Upper lobe of right lung (tissue), 1 donor: ENCODE measurements at regions not wholly inside any gene's neighbourhood (a gene's known extent, or its start where the extent isn't known, plus 50 kb on each side); places are given as distances from the start of the nearest gene placed in this dataset.
"Not testable (repeated sequence)": the region's sequence is repeated elsewhere in the genome, so short reads cannot be mapped to it uniquely, and the experiment has no call there.

Experiments used
- ATAC-seq: fragments of 200-7000 bp; cut with Tn5 transposase; one replicate; pipeline ENCODE4 v1.9.1; 2020; ENCODE audit warnings: mild to moderate bottlenecking, moderate library complexity
- DNase-seq: peaks from one replicate; pipeline ENCODE4 v3.0.0-alpha.2; 2020
- H3K27ac ChIP-seq: fragments of 200-600 bp; one replicate; pipeline ENCODE4 v1.8.0; 2022
- H3K27me3 ChIP-seq: fragments of 200-600 bp; one replicate; pipeline ENCODE4 v1.8.0; 2022; ENCODE audit warnings: mild to moderate bottlenecking
- H3K36me3 ChIP-seq: fragments of 200-600 bp; one replicate; pipeline ENCODE4 v1.8.0; 2022
- H3K4me1 ChIP-seq: fragments of 200-600 bp; one replicate; pipeline ENCODE4 v1.8.0; 2022
- H3K4me3 ChIP-seq: fragments of 200-600 bp; one replicate; pipeline ENCODE4 v1.8.0; 2022; ENCODE audit warnings: mild to moderate bottlenecking
- H3K9me3 ChIP-seq: fragments of 200-600 bp; one replicate; pipeline ENCODE4 v1.8.0; 2022
- intact Hi-C: fragments of 100-400 bp; cut with DNase I; formaldehyde crosslinking; loops from one replicate; pipeline ENCODE4 v1.11.0; 2022
- TF ChIP-seq, protein P1 (sequence below): fragments of 200-600 bp; IDR thresholded peaks from one replicate; pipeline ENCODE4 v1.8.0; 2022; ENCODE audit warnings: antibody characterized with exemption
- donor health status: DM: no; HTN: yes; CAD: no; lungs with severe emphysema.

DNA sequence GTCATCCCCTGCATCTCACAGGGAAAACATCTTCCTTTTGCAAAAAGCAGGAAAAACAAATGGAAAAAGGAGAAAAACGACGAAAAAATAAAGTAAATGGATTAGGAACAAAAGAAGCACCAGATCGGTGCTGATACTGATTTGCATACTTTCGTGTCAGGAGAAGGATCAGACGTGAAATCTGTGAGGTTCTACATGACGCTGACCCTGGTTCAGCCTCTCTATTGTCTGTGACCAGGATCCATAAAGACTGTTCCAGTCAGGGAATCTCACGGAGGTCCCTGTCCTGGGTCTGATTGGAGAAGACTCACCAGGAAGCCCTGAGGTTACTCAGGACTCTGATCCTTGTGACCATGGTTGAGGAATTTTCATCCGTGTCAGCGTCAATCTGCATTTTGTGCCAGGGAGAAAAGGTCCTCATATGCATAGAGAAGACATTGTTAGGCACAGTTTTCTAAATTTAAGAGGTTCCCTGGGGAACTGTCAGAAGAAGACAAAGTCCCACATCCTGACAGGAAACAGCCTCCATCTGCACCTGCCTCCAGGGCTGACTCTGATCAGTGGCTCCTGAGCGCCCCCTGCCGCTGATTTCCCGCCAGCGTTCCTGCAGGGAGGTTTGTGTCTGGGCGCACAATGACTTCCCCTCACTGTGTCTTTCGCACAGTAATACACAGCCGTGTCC lies 808.2 kb downstream of the TMEM121 start:
- H3K9me3 ChIP-seq, H3K36me3 ChIP-seq, H3K27me3 ChIP-seq, ATAC-seq, H3K4me3 ChIP-seq, H3K27ac ChIP-seq, intact Hi-C loops, H3K4me1 ChIP-seq: not testable (repeated sequence)
- DNase-seq: peak; percentile 68
- TF ChIP-seq, protein P1, sequence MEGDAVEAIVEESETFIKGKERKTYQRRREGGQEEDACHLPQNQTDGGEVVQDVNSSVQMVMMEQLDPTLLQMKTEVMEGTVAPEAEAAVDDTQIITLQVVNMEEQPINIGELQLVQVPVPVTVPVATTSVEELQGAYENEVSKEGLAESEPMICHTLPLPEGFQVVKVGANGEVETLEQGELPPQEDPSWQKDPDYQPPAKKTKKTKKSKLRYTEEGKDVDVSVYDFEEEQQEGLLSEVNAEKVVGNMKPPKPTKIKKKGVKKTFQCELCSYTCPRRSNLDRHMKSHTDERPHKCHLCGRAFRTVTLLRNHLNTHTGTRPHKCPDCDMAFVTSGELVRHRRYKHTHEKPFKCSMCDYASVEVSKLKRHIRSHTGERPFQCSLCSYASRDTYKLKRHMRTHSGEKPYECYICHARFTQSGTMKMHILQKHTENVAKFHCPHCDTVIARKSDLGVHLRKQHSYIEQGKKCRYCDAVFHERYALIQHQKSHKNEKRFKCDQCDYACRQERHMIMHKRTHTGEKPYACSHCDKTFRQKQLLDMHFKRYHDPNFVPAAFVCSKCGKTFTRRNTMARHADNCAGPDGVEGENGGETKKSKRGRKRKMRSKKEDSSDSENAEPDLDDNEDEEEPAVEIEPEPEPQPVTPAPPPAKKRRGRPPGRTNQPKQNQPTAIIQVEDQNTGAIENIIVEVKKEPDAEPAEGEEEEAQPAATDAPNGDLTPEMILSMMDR: peak; percentile 35

DNA sequence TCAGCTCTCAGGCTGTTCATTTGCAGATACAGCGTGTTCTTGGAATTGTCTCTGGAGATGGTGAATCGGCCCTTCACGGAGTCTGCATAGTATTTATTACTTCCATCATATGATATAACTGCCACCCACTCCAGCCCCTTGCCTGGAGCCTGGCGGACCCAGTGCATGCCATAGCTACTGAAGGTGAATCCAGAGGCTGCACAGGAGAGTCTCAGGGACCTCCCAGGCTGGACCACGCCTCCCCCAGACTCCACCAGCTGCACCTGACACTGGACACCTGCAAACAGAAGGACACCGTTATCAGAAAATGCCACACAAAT lies 808.7 kb downstream of the TMEM121 start:
- H3K27me3 ChIP-seq, DNase-seq, H3K4me1 ChIP-seq, ATAC-seq, H3K27ac ChIP-seq, H3K36me3 ChIP-seq, intact Hi-C loops, H3K9me3 ChIP-seq, H3K4me3 ChIP-seq: not testable (repeated sequence)

DNA sequence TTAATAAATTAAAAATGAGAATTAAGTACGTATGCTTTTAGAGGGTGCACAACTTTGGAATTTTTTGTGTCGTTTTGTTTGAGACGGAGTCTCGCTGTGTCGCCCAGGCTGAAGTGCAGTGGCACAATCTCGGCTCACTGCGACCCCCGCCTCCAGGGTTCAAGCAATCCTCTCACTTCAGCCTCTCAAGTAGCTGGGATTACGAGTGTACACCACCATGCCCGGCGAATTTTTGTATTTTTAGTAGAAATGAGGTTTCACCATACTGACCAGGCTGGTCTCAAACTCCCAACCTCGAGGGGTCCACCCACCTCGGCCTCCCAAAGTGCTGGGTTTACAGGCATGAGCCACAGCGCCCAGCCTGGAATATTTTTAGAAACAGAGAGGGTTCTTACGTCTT lies 812.4 kb downstream of the TMEM121 start:
- intact Hi-C loops, H3K36me3 ChIP-seq, H3K27ac ChIP-seq, DNase-seq, ATAC-seq, H3K4me1 ChIP-seq, H3K27me3 ChIP-seq, H3K4me3 ChIP-seq, H3K9me3 ChIP-seq: not testable (repeated sequence)

DNA sequence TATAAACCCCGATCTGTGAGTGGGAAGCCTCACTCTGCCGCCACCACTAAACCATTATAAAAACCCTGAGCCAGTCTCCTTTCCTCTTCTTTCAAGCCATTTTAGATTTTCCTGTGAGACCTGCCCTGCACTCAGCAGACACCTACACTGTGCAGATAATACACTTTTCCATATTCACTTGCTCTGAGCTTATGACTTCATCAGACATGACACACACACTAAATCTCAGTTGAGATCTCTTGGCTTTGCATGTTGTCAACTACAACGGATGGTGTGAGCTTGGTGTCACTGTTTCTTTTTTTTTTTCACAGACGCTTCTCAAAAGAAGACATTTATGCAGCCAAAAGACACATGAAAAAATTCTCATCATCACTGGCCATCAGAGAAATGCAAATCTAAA lies 814.3 kb downstream of the TMEM121 start:
- H3K36me3 ChIP-seq, intact Hi-C loops, ATAC-seq, H3K4me3 ChIP-seq, H3K27ac ChIP-seq, H3K4me1 ChIP-seq, DNase-seq, H3K9me3 ChIP-seq, H3K27me3 ChIP-seq: not testable (repeated sequence)

DNA sequence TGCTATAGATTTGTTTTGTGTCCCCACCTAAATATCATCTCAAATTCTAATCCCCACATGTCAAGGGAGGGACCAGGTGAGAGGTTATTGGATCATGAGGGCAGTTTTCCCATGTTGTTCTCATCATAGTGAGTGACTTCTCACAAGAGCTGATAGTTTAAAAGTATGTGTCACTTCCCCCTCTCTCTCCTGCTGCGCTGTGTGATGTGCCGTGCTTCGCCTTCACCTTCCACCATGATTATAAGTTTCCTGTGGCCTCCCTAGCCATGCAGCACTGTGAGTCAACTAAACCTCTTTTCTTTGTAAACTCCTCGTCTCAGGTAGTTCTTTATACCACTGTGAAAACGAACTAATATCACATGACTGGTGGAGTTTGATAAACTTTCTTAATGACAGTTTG lies 814.8 kb downstream of the TMEM121 start:
- H3K36me3 ChIP-seq, H3K9me3 ChIP-seq, H3K4me3 ChIP-seq, H3K4me1 ChIP-seq, H3K27me3 ChIP-seq, DNase-seq, ATAC-seq, intact Hi-C loops, H3K27ac ChIP-seq: not testable (repeated sequence)

DNA sequence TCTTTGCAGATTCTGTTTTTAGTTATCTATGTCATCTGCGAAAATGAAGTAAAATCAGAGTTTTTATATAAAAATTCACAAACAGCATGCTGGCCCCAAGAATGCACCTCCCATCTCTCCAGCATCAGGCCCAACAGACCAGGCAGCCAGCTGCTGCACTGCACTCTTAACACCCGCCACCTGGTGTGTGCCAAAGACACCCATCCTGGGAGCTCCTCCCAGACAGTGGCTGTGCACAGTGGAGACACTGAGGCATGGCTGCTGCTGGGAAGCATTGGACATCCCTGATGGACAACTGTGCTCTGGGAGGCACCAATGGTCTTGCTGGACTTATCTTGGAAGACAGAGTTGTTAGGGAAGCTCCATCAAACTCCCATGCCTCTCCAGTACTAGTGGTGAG lies 817.2 kb downstream of the TMEM121 start:
- ATAC-seq (no peak), DNase-seq (no peak)
- Histone ChIP-seq H3K9me3 (no peaks in the 10 kb centered on the region), H3K27ac (no peak overlapping the region), H3K4me3 (no peak overlapping the region), H3K4me1 (no peaks in the 10 kb centered on the region), H3K27me3 (no peaks in the 10 kb centered on the region), H3K36me3 (no peaks in the 10 kb centered on the region)
- intact Hi-C loops: no loop called here
- TF ChIP-seq, protein P1: no peak

DNA sequence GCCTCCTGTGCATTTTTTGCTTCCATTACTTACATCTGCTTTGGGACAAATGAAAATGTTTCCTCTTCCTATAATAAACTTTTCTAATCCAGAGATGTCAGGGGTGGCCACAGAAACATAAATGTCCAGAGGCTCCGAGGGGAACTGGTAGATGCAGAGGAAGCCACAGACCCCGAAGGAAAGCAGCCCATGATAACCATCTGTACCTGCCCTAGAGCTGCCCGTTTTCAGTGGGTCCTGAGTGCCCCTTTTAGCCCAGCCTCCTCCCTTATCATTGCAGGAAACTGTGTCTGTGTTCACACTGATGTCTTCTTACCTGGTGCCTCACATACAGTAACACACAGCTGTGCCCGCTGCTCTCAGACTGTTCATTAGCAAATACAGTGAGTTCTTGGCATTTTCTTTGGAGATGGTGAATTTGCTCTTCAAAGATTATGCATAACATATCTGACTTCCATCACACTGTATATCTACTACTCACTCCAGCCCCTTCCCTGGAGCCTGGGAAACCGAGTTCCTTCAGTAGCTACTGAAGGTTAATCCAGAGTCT lies 817.8 kb downstream of the TMEM121 start:
- intact Hi-C loops, DNase-seq, H3K4me1 ChIP-seq, H3K27ac ChIP-seq, ATAC-seq, H3K27me3 ChIP-seq, H3K36me3 ChIP-seq, H3K4me3 ChIP-seq, H3K9me3 ChIP-seq: not testable (repeated sequence)

DNA sequence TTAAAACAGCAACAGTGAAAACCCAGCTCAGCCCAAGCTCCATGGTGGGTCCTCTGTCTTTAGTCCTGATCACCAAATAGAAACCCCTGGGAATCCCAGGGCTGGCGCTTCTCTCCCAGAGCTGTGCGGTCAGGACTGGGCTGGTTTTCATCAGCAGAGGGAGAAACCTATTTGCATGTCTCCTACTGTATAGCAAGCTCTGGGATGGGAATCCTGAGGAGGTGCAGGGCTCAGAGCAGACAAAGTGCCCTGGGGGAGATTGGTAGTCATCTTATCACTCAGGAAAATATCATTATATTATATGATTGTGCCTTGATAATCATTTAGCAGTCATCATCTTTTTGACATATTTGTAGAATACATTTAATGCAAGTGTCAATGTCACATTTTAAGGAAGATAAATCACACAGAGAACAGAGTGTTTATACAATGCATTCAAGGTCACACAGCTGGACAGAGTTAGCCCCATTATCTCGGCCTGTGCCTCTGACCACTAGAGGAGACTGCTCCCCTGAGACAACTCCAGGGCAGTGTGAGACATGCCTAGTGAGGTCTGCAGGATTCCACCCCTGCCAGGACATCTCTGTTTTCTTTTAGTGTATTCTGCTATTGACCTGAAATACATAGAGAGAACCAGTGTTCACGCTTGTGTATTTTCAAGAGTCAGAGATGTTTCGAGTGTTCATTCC lies 818.6 kb downstream of the TMEM121 start:
- not testable (repeated sequence) for H3K27ac ChIP-seq, ATAC-seq

More for the DNA sequence above, 818.6 kb downstream of the TMEM121 start:
- intact Hi-C loops, DNase-seq, H3K9me3 ChIP-seq, H3K36me3 ChIP-seq, H3K27me3 ChIP-seq, H3K4me1 ChIP-seq, H3K4me3 ChIP-seq: not testable (repeated sequence)
